NCI-H748 (cell line): ENCODE measurements at regions not wholly inside any gene's neighbourhood (a gene's known extent, or its start where the extent isn't known, plus 50 kb on each side); places are given as distances from the start of the nearest gene placed in this dataset.

Experiments used
- DNase-seq: peaks from one replicate; lab custom pipeline; 2025; ENCODE audit not compliant: unreplicated experiment; lab: John Stamatoyannopoulos, UW

- no peak for DNase-seq
Observed at GRCh38 chr3:62975566-62975965, 100.3 kb upstream of the CADPS start.

GRCh38 chr3:62981962-62982361, 106.7 kb upstream of the CADPS start:
- no peak for DNase-seq

DNA sequence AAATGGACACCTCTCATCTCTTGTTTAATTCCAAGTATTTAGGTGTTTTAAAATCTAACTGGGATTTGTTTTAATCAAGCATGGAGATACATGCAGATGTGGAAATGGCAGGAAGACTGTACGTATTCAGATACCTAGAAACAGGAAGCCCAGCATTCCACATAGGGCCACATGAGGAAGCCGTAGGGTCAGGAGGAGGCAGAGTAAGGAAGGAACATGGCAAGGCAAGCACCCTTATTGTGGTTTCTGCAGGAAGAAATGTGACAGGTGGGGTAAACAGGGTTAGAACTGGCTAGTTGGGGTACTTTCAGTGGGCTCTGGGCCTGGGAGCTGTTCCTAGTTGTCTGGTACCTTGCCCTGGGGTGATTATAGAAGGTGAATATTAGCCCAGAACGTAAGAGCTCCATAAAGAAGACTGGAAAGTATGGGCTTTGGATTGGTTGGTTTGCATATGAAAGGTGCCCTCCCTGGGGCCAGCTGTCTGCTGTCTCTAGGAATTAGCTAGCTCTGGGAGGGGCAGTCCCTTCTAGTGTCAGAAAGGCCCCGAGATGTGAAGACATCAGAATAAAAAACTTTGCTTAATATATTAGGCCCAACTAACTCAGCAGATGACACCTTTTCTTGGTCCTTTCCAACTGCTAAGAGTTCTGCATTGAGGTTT, 107.7 kb upstream of the CADPS start:
- no peak for DNase-seq

DNA sequence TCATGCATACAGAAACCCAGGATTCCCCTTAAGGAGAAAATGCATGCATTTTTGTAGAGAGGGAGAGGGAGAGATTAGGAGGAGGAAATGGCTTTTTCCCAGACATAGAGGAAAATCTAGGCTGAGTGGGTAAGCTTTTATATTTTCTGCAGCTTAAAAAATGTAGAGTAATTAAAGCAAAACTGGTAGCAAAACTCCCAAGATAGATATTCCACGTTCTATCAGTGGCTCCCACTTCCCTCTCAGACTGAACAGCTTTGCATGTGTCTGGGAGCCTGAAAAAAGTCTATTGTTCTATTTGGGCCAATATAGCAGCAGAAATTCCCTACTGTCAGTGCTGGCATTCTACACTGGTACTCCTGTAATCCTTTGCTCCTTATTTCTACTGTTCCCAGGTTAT, 110.8 kb upstream of the CADPS start:
- DNase-seq = no peak

GRCh38 chr3:62987721-62988120, 112.5 kb upstream of the CADPS start:
- no peak for DNase-seq

DNA sequence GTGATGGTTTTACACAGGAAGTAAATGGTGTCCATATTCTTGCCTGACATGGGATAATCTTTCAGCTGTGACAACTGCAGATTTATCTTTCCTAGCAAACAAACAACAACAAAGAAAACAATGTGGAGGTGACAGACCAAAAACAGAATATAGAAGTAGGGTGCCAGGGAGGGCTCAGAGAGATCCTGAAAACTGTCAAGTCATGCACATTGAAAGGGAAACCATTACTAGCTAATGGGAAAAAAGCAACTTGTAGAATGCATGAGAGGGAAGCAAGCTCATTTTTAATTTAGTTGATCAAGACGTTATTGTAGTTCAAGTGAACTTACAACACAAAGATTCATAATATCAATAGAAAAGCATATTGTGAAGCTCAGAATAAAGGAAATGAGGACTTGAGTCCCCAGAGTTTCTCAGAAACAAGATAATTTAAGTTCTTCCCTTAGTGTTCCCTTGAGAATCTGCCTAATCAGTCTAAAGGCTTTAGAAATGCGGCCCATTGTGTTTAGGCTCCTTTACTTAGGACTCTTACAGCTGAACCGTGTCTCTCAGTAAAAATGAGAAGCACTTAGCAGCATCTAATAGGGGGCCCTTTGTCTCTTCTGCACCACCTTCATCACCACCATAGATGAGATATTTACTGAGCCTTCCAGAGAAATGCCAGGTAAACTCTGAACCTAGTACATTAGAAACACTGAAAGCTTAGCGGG, 115.6 kb upstream of the CADPS start:
- no peak for DNase-seq

DNA sequence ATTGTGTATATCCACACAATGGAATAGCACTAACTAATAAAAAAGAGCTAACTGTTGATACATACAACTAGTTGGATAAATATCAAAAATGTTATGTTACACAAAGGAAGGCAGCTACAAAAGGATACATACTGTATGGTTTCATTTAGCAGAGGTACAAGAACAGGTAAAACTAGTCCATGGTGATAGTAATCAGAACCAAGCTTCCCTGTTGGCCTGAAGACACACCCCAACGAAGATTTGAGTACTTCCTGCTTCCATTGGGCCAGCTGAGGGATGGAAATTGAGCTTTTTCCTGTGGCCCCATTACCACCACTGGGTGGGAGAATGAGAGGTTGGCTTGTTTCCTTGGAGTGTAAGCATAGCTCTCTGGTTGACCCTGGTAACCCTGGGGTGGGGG, 117.3 kb upstream of the CADPS start:
- no peak for DNase-seq

DNA sequence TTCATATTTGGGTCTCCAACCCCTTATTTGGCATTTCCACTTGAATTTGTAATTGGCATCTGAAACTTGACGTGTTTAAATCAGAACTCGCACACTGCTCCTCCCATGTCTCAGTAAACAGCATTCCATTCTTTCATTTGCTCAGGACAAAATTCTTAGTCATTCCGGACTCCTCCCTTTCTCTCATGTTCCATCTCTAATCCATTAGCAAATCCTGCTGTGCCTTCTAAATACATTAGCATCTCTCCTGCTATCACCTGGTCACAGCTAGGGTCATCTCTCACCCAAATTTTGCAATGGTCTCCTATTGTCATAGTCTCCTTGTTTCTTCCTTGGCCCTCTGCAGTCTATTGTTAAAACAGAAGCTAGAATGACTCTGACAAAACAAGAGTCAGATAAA, 119.9 kb upstream of the CADPS start:
- no peak for DNase-seq

- DNase-seq = no peak
Observed at GRCh38 chr3:62995530-62995929, 120.3 kb upstream of the CADPS start.

GRCh38 chr3:62997369-62997768, 122.2 kb upstream of the CADPS start:
- DNase-seq = no peak

DNA sequence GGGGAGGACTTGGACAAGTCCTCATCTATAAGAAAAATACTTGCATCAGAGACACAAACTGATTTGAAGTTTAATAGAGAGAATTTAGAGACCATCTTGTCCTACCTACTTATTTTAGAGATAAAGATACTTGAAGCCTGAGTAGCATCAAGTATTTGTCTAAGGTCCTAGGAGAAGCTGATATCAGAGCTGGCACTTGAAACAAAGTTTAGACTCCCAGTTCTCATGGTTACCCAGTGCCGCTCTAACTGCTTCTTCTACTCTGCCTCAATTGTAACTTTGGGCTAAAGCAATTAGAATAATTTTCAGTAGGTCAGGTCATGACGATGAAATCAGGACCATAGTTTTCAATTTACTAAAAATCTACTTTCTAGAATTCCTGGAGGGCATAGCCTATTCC, 123.9 kb upstream of the CADPS start:
- no peak for DNase-seq

- no peak for DNase-seq
Observed at GRCh38 chr3:62999791-63000190, 124.6 kb upstream of the CADPS start.

- DNase-seq = no peak
Observed at GRCh38 chr3:63004448-63004847, 129.2 kb upstream of the CADPS start.

GRCh38 chr3:63015614-63016309, 140.5 kb upstream of the CADPS start:
- peak; percentile 66 for DNase-seq

DNA sequence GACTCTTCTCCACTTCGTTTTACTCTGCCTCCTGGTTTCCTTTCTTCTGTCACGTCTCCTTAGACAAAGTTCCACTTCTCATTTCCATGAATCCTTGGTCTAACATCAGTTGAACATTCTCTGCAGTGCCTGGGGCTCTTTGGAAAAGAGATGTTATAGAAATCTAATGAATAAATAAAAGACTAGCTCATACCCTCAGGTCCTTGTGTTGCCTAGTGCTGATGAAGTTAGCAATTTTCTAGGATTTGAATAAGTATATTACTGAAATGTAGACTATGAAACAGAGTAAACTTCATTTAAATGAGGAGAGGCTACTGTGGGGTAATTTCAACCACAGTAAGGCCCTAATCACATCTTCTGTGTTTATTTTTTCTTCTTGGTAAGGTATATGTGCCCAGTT, 146.9 kb upstream of the CADPS start:
- DNase-seq = no peak

GRCh38 chr3:63026722-63027121, 151.5 kb upstream of the CADPS start:
- DNase-seq = no peak

- no peak for DNase-seq
Observed at GRCh38 chr3:63029326-63029725, 154.1 kb upstream of the CADPS start.

- no peak for DNase-seq
Observed at GRCh38 chr3:63029921-63030320, 154.7 kb upstream of the CADPS start.

- DNase-seq = no peak
Observed at GRCh38 chr3:63030666-63031065, 155.4 kb upstream of the CADPS start.

DNA sequence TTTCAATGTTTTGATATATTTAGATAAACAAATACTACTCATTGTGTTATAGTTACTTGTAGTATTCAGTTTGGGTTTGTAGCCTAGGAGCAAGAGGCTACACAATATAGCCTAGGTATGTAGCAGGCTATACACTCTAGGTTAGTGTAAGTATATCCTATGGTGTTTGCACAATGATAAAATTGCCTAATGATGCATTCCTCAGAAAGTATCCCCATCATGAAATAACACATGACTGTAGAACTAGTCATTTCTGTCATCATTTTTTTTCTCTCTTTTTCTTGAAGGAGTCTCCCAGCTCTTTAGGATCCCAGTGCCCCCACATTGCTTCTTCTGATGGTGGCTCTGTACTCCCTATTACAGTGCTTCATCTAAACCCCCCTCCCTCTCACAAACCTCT, 157.7 kb upstream of the CADPS start:
- DNase-seq = no peak

DNA sequence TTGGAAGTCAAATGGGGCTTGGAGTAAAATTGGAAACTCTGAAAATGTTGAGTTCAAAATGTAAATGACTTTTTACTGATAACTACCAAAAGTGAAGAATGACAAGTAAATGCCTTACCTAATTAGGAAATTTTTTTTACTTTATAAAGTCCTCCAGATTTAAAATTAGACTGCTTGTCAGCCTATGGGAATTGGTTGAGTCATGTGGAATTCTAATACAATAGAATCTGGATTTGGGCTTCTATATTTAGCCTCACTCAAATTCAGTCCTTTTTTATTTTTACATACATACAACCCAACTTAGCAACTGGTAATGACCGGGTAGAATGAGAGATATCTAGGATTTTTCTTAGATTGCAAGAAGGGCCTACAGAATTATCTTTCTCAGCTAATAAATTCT, 158.9 kb upstream of the CADPS start:
- DNase-seq = no peak

DNA sequence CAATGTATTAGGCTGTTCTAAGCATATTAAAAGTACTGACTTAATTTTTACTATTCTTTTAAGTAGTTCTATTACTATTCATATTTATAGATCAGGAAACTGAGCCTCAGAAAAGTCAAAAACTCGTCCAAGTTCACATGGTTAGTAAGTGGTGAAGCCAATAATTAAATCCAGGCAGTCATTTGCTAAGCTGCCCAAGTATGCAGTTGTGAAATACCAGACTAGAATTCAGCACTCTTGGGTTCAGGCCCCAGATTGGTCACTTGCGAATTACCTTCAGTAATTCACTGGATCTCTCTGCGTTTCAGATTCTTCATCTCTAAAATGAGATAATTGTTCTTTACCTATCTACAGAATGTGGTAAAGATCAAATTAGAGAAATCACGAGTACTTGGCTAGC, 161.9 kb upstream of the CADPS start:
- DNase-seq = no peak
